GM18502 (cell line): ENCODE measurements at regions not wholly inside any gene's neighbourhood (a gene's known extent, or its start where the extent isn't known, plus 50 kb on each side); places are given as distances from the start of the nearest gene placed in this dataset.

Source experiments
- ATAC-seq: cut with Tn5 transposase; IDR thresholded peaks from one replicate; pipeline ENCODE4 v1.9.1; 2021; ENCODE audit warnings: mild to moderate bottlenecking; ENCODE audit not compliant: unreplicated experiment, poor library complexity

GRCh38 chr5:58048185-58048925 lies 411.5 kb downstream of the PLK2 start:
- ATAC-seq = no peak

- no peak for ATAC-seq
These were observed 413.5 kb downstream of the PLK2 start for GRCh38 chr5:58046371-58046770.

- ATAC-seq = no peak
These were observed 415.7 kb downstream of the PLK2 start for GRCh38 chr5:58044166-58044565.

- no peak for ATAC-seq
These were observed 416.6 kb downstream of the PLK2 start for GRCh38 chr5:58043032-58043945.

GRCh38 chr5:58041884-58042283 lies 418.0 kb downstream of the PLK2 start:
- ATAC-seq = no peak

GRCh38 chr5:58040846-58041245 lies 419.0 kb downstream of the PLK2 start:
- ATAC-seq = no peak

GRCh38 chr5:58040044-58040443 lies 419.8 kb downstream of the PLK2 start:
- ATAC-seq = no peak

GRCh38 chr5:58037899-58038298 lies 422.0 kb downstream of the PLK2 start:
- ATAC-seq = no peak

- ATAC-seq = no peak
These were observed 434.1 kb downstream of the PLK2 start for GRCh38 chr5:58025809-58026208.

- ATAC-seq = no peak
These were observed 435.7 kb downstream of the PLK2 start for GRCh38 chr5:58024151-58024550.

- no peak for ATAC-seq
These were observed 437.8 kb downstream of the PLK2 start for GRCh38 chr5:58022055-58022454.

GRCh38 chr5:58021466-58021865 lies 438.4 kb downstream of the PLK2 start:
- ATAC-seq = no peak

- ATAC-seq = no peak
These were observed 440.3 kb downstream of the PLK2 start for GRCh38 chr5:58019614-58020013.

GRCh38 chr5:58018016-58018415 lies 441.9 kb downstream of the PLK2 start:
- no peak for ATAC-seq

- ATAC-seq = no peak
These were observed 443.0 kb downstream of the PLK2 start for GRCh38 chr5:58016877-58017276.

GRCh38 chr5:58016358-58016757 lies 443.5 kb downstream of the PLK2 start:
- ATAC-seq = no peak

- ATAC-seq = no peak
These were observed 444.7 kb downstream of the PLK2 start for GRCh38 chr5:58015175-58015574.

GRCh38 chr5:58013542-58014258 lies 446.2 kb downstream of the PLK2 start:
- no peak for ATAC-seq

GRCh38 chr5:58012801-58013315 lies 447.0 kb downstream of the PLK2 start:
- ATAC-seq = no peak

GRCh38 chr5:58012102-58012501 lies 447.8 kb downstream of the PLK2 start:
- ATAC-seq = no peak

GRCh38 chr5:58011301-58011700 lies 448.6 kb downstream of the PLK2 start:
- no peak for ATAC-seq
